Testis (tissue), 2 donors: ENCODE measurements at regions not wholly inside any gene's neighbourhood (a gene's known extent, or its start where the extent isn't known, plus 50 kb on each side); places are given as distances from the start of the nearest gene placed in this dataset.
"Not testable (repeated sequence)": the region's sequence is repeated elsewhere in the genome, so short reads cannot be mapped to it uniquely, and the experiment has no call there.

ENCODE experiments used
- DNase-seq: peaks from one replicate; pipeline ENCODE4 v3.0.0-alpha.2; 2019
- H3K27ac ChIP-seq, 2 donors: fragments of 200-600 bp; sonication (generic); one replicate each; pipeline ENCODE4 v1.5.1; 2019
- H3K27me3 ChIP-seq: fragments of 200-600 bp; sonication (generic); one replicate; pipeline ENCODE4 v1.5.1; 2019
- H3K36me3 ChIP-seq: fragments of 200-600 bp; sonication (generic); one replicate; pipeline ENCODE4 v1.5.1; 2017; ENCODE audit warnings: low read depth; ENCODE audit errors: missing control alignments
- H3K4me1 ChIP-seq: fragments of 200-600 bp; sonication (generic); one replicate; pipeline ENCODE4 v1.5.1; 2019
- H3K4me3 ChIP-seq, 2 donors: fragments of 200-600 bp; sonication (generic); one replicate each; pipeline ENCODE4 v1.5.1; 2017 to 2019
- H3K9me3 ChIP-seq: fragments of 200-600 bp; sonication (generic); one replicate; pipeline ENCODE4 v1.5.1; 2017
- POLR2A ChIP-seq: fragments of 450-650 bp; IDR thresholded peaks from one replicate; pipeline ENCODE4 v1.6.1; 2017; ENCODE audit warnings: antibody characterized with exemption, mild to moderate bottlenecking, moderate library complexity
- whole genome bisulfite sequencing, 2 donors: methylation state at CpG; one replicate each; pipeline ENCODE4 v1.1.5; 2018; 5-methylcytosine and 5-hydroxymethylcytosine counted together
- intact Hi-C: fragments of 100-400 bp; cut with DNase I; formaldehyde crosslinking; loops from one replicate; pipeline ENCODE4 v1.15.1; 2023; ENCODE audit warnings: low total_unique reads
- TF ChIP-seq, protein P1 (sequence below), 3 experiments: fragments of 450-650 bp in 2 of 3; fragments of 200-600 bp in 1 of 3; sonication (generic) in 1 of 3; IDR thresholded peaks; one replicate each; pipeline ENCODE4 v1.5.1; 2016 to 2019; ENCODE audit warnings: antibody characterized with exemption in 3 of 3, mild to moderate bottlenecking in 2 of 3, moderate library complexity in 1 of 3

DNA sequence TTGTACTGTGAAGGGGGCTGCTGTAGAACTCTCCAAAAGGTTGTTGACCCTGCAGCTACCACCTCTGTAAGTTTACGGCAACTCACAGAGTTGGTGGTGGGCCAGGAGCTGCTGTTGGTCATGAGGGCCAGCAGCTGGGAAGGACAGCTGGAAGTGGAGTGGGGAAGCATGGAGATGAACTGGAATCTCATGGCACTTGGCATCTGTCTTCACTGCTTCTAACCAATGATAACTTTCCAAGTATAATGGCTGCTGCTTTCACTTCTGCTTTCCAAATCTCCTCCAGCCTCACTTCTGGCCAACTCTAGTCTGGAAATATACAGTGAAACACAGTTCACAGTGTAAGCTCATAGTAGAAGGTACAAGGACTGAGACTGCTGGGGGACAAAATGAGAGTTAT lies 126.5 kb upstream of the INTU start:
- Histone ChIP-seq H3K27me3 (no peaks in the 10 kb centered on the region), H3K4me3 (no peak overlapping the region), H3K9me3 (no peaks in the 10 kb centered on the region), H3K36me3 (no peaks in the 10 kb centered on the region), H3K27ac (no peak overlapping the region), H3K4me1 (peaks cover 5% of the 10 kb centered on the region)
- WGBS, 2 donors = 75 to 81% methylated on average over 1 of the region's 1 CpG
- TF ChIP-seq, protein P1, sequence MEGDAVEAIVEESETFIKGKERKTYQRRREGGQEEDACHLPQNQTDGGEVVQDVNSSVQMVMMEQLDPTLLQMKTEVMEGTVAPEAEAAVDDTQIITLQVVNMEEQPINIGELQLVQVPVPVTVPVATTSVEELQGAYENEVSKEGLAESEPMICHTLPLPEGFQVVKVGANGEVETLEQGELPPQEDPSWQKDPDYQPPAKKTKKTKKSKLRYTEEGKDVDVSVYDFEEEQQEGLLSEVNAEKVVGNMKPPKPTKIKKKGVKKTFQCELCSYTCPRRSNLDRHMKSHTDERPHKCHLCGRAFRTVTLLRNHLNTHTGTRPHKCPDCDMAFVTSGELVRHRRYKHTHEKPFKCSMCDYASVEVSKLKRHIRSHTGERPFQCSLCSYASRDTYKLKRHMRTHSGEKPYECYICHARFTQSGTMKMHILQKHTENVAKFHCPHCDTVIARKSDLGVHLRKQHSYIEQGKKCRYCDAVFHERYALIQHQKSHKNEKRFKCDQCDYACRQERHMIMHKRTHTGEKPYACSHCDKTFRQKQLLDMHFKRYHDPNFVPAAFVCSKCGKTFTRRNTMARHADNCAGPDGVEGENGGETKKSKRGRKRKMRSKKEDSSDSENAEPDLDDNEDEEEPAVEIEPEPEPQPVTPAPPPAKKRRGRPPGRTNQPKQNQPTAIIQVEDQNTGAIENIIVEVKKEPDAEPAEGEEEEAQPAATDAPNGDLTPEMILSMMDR (IDR thresholded peaks at IDR 0.05) = no peak
- no peak for TF ChIP-seq POLR2A
- no peak for DNase-seq
- intact Hi-C loops = no loop called here

DNA sequence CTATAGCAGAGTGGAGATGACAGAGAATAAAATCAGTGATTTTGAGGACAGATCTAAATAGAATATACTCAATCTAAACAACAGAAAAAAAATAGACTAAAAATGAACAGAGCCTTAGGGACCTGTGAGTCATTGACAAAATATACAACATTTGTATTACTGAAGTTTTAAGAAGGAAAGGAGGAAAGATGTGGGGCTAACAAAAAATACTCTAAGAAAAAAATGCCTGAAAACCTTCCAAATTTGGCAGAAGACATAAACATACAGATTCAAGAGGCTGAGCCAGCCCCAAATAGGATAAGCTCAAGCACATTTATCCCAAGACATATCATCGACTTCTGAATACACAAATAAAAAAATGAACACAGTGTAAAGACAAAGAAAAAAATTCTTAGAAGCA lies 123.6 kb upstream of the INTU start:
- 67 to 83% methylated on average over 1 of the region's 1 CpG for WGBS, 2 donors
- intact Hi-C loops = no loop called here
- no peak for DNase-seq

DNA sequence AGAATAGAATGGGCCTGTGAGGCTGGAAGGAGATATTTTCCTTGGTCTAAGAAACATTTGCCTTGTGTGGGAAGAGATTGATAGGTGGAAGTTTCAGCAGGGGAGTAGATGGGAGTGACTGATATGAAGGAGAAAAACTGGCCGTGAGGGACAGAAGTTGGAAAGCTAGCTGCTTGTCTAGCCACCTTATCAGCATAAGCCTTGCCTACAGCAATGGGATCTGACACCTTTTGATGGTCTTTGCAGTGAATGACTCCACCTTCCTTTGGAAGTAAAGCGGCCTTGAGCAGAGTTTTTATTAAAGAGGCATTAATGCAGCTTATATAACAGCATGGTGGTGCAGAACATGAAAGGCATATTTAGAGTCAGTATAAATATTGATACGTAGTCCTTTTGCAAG lies 120.1 kb upstream of the INTU start:
- intact Hi-C loops, H3K27me3 ChIP-seq, H3K27ac ChIP-seq, H3K4me1 ChIP-seq, DNase-seq, H3K9me3 ChIP-seq, H3K4me3 ChIP-seq, H3K36me3 ChIP-seq: not testable (repeated sequence)
- 86% methylated on average over 3 of the region's 3 CpGs for WGBS, 2 donors

More for the DNA sequence above, 123.6 kb upstream of the INTU start:
- Histone ChIP-seq H3K9me3 (no peaks in the 10 kb centered on the region), H3K4me3 (no peak overlapping the region), H3K4me1 (peaks cover 5% of the 10 kb centered on the region), H3K27me3 (no peaks in the 10 kb centered on the region), H3K27ac (no peak overlapping the region), H3K36me3 (no peaks in the 10 kb centered on the region)
- TF ChIP-seq POLR2A = no peak
- TF ChIP-seq, protein P1 (IDR thresholded peaks at IDR 0.05) = no peak

DNA sequence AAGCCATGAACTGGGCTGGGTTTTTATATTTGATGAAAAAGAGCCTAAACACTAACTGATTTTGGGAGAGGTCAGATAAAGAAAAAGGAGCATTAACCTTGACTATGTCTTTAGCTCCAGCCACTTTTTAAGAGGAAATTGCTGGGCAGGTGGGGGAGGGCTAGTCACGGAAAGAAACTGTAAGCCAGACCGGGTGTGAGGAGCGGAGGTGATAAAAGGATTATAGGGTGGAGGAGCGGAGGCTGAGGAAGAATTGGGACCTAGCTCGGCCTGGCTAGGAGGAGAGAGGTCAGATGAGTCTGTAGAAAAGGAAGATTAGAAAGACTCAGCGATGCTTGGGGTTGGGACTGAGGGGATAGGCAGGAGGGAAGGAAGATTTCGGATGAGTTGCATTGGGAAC lies 117.5 kb upstream of the INTU start:
- H3K27me3 ChIP-seq, DNase-seq, H3K9me3 ChIP-seq, intact Hi-C loops, H3K36me3 ChIP-seq, H3K4me1 ChIP-seq, H3K27ac ChIP-seq, H3K4me3 ChIP-seq: not testable (repeated sequence)
- WGBS, 2 donors = 86 to 93% methylated on average over 7 of the region's 7 CpGs

DNA sequence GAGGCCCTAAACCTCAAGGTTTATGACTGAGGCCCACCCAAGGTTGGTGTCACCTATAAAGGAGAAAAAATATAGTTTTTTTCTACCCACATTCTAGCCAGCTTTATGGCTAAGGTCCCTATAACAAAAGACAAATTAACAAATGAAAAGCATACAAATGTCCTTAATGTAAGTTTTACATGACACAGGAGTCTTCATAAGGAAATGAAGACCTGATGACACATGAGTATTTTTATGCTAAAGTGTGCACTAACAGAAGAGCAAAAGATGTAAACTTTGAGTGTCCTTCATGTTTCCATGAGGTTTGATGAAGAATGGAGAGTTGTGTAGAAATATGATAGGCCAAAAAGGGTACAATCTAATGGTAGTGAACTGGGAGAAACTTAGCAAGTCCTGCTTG lies 114.7 kb upstream of the INTU start:
- intact Hi-C loops = no loop called here
- H3K4me1 ChIP-seq = no peaks in the 10 kb centered on the region
- H3K27me3 ChIP-seq = no peaks in the 10 kb centered on the region
- no peak for TF ChIP-seq POLR2A
- TF ChIP-seq, protein P1 (IDR thresholded peaks at IDR 0.05) = no peak
- no peaks in the 10 kb centered on the region for H3K9me3 ChIP-seq
- DNase-seq = no peak
- H3K36me3 ChIP-seq = no peaks in the 10 kb centered on the region
- H3K4me3 ChIP-seq = no peak overlapping the region
- H3K27ac ChIP-seq = no peak overlapping the region

DNA sequence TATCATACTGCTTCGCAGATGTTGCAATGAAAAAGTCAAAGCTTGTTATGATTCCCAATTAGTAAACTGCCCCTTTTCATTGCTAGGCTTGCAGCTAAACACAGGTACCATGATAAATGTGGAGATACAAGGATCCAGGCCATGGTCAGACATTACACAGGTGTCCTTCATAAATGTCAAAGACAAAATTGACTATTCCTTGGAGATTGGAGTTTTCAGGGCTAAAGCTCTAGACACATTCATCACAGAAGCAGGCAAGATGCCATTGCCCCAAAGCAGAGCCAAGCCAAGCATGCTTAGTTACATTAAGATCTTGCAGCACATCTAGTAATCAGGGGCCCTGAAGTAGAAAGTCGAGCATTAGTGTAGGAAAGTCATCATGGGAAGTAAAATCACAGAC lies 111.3 kb upstream of the INTU start:
- intact Hi-C loops = no loop called here
- Histone ChIP-seq H3K4me1 (no peaks in the 10 kb centered on the region), H3K36me3 (no peaks in the 10 kb centered on the region), H3K27ac (no peak overlapping the region), H3K4me3 (no peak overlapping the region), H3K9me3 (no peaks in the 10 kb centered on the region), H3K27me3 (no peaks in the 10 kb centered on the region)
- no peak for DNase-seq
- TF ChIP-seq, protein P1 (IDR thresholded peaks at IDR 0.05) = no peak
- TF ChIP-seq POLR2A = no peak
- 47 to 66% methylated on average over 2 of the region's 2 CpGs for WGBS, 2 donors
